ENCODE measurements at regions not wholly inside any gene's neighbourhood (a gene's known extent, or its start where the extent isn't known, plus 50 kb on each side); places are given as distances from the start of the nearest gene placed in this dataset.

DNA sequence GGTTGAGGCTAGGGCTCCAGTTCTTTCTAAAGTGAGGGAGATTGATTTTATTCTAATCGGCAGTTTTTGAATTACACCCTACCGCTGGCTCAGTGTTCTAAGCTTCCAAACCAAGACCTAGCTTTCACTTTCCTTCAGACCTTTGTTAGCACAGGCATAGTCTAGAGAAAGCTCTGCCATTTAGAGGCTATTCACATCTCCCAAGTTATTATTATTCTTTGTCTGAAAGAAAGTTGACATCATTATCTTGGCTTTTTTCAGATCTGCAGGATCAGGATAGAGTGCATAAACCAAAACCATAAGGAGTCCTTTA lies 276.8 kb downstream of the ASXL3 start:
- Histone ChIP-seq H3K4me3 (no peak overlapping the region), H3K4me1 (no peaks in the 10 kb centered on the region), H3K36me3 (no peaks in the 10 kb centered on the region), H3K27me3 (no peaks in the 10 kb centered on the region), H3K27ac (no peak overlapping the region), H3K9me3 (no peaks in the 10 kb centered on the region)
- TF ChIP-seq POLR2A (IDR thresholded peaks at IDR 0.05) (no peak), EP300 (IDR thresholded peaks at IDR 0.05) (no peak), POLR2AphosphoS5 (IDR thresholded peaks at IDR 0.05) (no peak)
- no peak for DNase-seq
- intact Hi-C loops (cut with DNase I): no loop called here
- WGBS, 2 donors: 98 to 100% methylated on average over 2 of the region's 2 CpGs

DNA sequence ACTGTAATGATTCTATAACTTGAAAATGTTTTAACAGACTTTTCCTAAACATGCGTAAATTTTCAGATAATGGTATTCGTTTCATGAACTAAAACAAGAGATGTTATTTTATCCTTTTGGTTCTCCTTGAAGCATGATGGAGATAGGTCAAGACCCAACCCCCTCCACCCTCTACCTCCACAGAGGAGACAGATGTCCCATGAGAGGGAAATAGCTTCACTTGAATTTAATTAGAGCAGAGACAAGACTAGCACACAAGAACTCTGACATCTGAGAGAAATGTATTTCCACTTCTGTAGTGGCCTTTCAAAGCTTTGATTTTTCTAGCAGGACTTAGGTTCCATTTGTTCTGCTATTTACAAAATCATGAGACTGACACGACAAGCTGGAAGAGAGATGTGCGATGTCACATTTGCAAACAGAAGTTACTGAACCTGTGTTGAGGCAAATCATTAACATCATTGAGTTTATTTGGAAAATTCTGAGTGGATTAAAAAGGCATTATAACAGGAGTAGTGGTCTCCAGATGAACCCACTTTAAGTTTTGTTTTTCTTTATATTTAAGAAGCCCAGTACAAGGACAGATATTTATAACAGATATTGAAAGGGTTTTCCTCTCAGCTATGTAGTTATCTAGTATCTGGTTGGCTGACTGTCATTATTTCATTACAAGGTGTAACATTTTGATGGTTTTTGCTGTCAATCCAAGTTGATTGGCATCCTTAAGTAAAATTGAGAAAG lies 276.2 kb downstream of the ASXL3 start:
- H3K27me3 ChIP-seq: no peaks in the 10 kb centered on the region
- no peak for DNase-seq
- no peaks in the 10 kb centered on the region for H3K36me3 ChIP-seq
- TF ChIP-seq EP300 (IDR thresholded peaks at IDR 0.05): no peak
- no peak overlapping the region for H3K4me3 ChIP-seq
- H3K4me1 ChIP-seq: no peaks in the 10 kb centered on the region
- WGBS, 2 donors: 83 to 85% methylated on average over 4 of the region's 4 CpGs
- intact Hi-C loops (cut with DNase I): no loop called here
- H3K9me3 ChIP-seq: no peaks in the 10 kb centered on the region
- H3K27ac ChIP-seq: no peak overlapping the region

DNA sequence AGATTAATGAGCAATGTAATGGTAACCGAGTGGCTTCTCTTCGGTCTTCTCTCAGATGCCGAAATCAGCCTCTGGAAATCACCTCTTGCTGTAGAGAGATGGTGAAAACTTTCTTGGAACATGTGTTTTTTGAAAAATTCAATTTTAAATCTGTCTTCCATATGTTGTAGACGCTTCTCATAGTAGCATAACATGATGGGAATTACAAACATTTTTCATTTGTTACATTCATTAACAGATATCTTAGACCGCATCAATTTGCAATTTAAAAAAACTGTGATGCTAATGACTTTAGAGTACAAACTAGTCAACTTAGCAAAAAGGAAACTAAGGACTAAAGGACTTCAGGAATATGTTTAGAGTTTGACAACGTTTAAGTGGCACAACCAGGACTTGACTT lies 275.2 kb downstream of the ASXL3 start:
- Histone ChIP-seq H3K4me1 (no peaks in the 10 kb centered on the region), H3K9me3 (no peaks in the 10 kb centered on the region), H3K36me3 (no peaks in the 10 kb centered on the region), H3K27me3 (no peaks in the 10 kb centered on the region), H3K27ac (no peak overlapping the region), H3K4me3 (no peak overlapping the region)
- intact Hi-C loops (cut with DNase I): no loop called here
- DNase-seq: no peak
- no peak for TF ChIP-seq EP300 (IDR thresholded peaks at IDR 0.05)
- TF ChIP-seq POLR2AphosphoS5 (IDR thresholded peaks at IDR 0.05): no peak
- TF ChIP-seq POLR2A (IDR thresholded peaks at IDR 0.05): no peak
- no peak for TF ChIP-seq CTCF (IDR thresholded peaks at IDR 0.05)
- 86 to 87% methylated on average over 6 of the region's 6 CpGs for WGBS, 2 donors

GRCh38 chr18:33851546-33852078 lies 273.6 kb downstream of the ASXL3 start:
- Histone ChIP-seq H3K27ac (no peak overlapping the region), H3K27me3 (no peaks in the 10 kb centered on the region), H3K4me3 (no peak overlapping the region), H3K36me3 (no peaks in the 10 kb centered on the region), H3K9me3 (no peaks in the 10 kb centered on the region), H3K4me1 (no peaks in the 10 kb centered on the region)
- intact Hi-C loops (cut with DNase I): no loop called here
- 92 to 95% methylated on average over 3 of the region's 3 CpGs for WGBS, 2 donors
- DNase-seq: no peak
- TF ChIP-seq POLR2A (IDR thresholded peaks at IDR 0.05) (no peak), EP300 (IDR thresholded peaks at IDR 0.05) (no peak), CTCF (IDR thresholded peaks at IDR 0.05) (no peak), POLR2AphosphoS5 (IDR thresholded peaks at IDR 0.05) (no peak)

DNA sequence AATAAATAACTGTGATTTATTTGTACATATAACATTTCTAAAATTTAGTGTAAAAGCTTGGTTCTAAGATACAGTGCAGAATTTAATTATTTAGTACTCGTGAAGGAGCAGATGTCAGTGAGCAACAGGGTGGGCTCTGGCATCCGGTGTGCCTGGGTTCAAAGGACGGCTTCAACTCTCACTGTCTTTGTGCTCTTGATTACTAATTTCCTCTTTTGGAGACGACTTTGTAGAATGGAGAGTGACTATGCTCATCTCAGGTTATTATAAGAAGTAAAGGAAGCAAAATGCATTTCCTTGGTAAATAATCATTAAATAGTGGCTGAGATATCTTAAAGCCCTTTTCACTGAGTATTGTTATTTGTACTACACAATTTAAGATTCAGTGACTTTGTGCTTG lies 271.7 kb downstream of the ASXL3 start:
- WGBS, 2 donors: 41 to 81% methylated on average over 4 of the region's 4 CpGs
- no peak overlapping the region for H3K4me3 ChIP-seq
- DNase-seq: no peak
- TF ChIP-seq EP300 (IDR thresholded peaks at IDR 0.05): no peak
- TF ChIP-seq POLR2A (IDR thresholded peaks at IDR 0.05): no peak
- no peak for TF ChIP-seq POLR2AphosphoS5 (IDR thresholded peaks at IDR 0.05)
- no peak overlapping the region for H3K27ac ChIP-seq
- no peaks in the 10 kb centered on the region for H3K36me3 ChIP-seq
- no peaks in the 10 kb centered on the region for H3K27me3 ChIP-seq
- no peaks in the 10 kb centered on the region for H3K4me1 ChIP-seq
- intact Hi-C loops (cut with DNase I): no loop called here
- no peaks in the 10 kb centered on the region for H3K9me3 ChIP-seq

DNA sequence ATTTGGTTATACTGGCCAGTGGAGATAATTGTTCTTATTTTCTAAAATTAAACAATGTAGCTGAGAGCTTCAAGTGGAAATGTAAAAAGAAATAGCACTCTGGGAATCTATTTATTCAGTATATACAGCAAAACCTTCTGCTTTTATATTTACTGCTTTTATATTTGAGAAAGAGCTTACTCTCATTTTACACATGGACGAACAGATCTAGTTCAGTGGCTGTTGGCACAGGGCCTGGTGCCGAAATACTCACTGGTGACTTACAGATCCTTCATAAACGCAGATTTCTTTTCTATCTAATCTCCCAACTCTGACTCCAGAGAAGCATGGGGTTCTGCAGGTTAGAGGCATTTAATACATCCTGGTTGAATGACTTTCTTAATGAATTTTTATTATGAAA lies 266.2 kb downstream of the ASXL3 start:
- no peak for TF ChIP-seq POLR2A (IDR thresholded peaks at IDR 0.05)
- no peak for TF ChIP-seq EP300 (IDR thresholded peaks at IDR 0.05)
- TF ChIP-seq CTCF (IDR thresholded peaks at IDR 0.05): no peak
- TF ChIP-seq POLR2AphosphoS5 (IDR thresholded peaks at IDR 0.05): no peak
- Histone ChIP-seq H3K9me3 (no peaks in the 10 kb centered on the region), H3K4me1 (peaks cover 0 to 10% (median 8%) of the 10 kb centered on the region in 4 donors), H3K4me3 (no peak overlapping the region), H3K36me3 (no peaks in the 10 kb centered on the region), H3K27me3 (no peaks in the 10 kb centered on the region), H3K27ac (no peak overlapping the region)
- no peak for DNase-seq
- 82 to 91% methylated on average over 3 of the region's 3 CpGs for WGBS, 2 donors
- intact Hi-C loops (cut with DNase I): no loop called here
